GM23248 (cell line): ENCODE measurements at regions not wholly inside any gene's neighbourhood (a gene's known extent, or its start where the extent isn't known, plus 50 kb on each side); places are given as distances from the start of the nearest gene placed in this dataset.

Source experiments
- DNase-seq: peaks from one replicate; pipeline ENCODE4 v3.0.0-alpha.2; 2015
- H2AFZ ChIP-seq: fragments of 200-600 bp; sonication (generic); 2 replicates; pipeline ENCODE4 v1.6.1; 2016; ENCODE audit warnings: antibody characterized with exemption
- H3F3A ChIP-seq: fragments of 200-600 bp; sonication (generic); 2 replicates; pipeline ENCODE4 v1.6.1; 2016; ENCODE audit warnings: mild to moderate bottlenecking, antibody characterized with exemption, mixed run types; ENCODE audit not compliant: insufficient read depth
- H3K27ac ChIP-seq: fragments of 200-600 bp; sonication (generic); 2 replicates; pipeline ENCODE4 v1.5.1; 2016; ENCODE audit warnings: mild to moderate bottlenecking
- H3K27me3 ChIP-seq: fragments of 200-600 bp; sonication (generic); replicated peaks from 2 replicates; pipeline ENCODE4 v1.6.1; 2016; ENCODE audit warnings: mild to moderate bottlenecking; ENCODE audit not compliant: insufficient read depth
- H3K36me3 ChIP-seq: fragments of 200-600 bp; sonication (generic); 2 replicates; pipeline ENCODE4 v1.6.1; 2016; ENCODE audit warnings: low read depth, mild to moderate bottlenecking
- H3K4me1 ChIP-seq: fragments of 200-600 bp; sonication (generic); 2 replicates; pipeline ENCODE4 v1.6.1; 2016; ENCODE audit warnings: mild to moderate bottlenecking; ENCODE audit not compliant: insufficient read depth
- H3K4me2 ChIP-seq: fragments of 200-600 bp; sonication (generic); one replicate; pipeline ENCODE4 v1.6.1; 2016; ENCODE audit warnings: mild to moderate bottlenecking; ENCODE audit not compliant: unreplicated experiment
- H3K4me3 ChIP-seq: fragments of 200-600 bp; sonication (generic); 2 replicates; pipeline ENCODE4 v1.5.1; 2016; ENCODE audit warnings: mild to moderate bottlenecking
- H3K79me2 ChIP-seq: fragments of 200-600 bp; sonication (generic); 2 replicates; pipeline ENCODE4 v1.6.1; 2016; ENCODE audit warnings: mild to moderate bottlenecking; ENCODE audit not compliant: insufficient read depth
- H3K9ac ChIP-seq: fragments of 200-600 bp; sonication (generic); 2 replicates; pipeline ENCODE4 v1.6.1; 2016; ENCODE audit warnings: mild to moderate bottlenecking
- H3K9me2 ChIP-seq: fragments of 200-600 bp; sonication (generic); 2 replicates; pipeline ENCODE4 v1.6.1; 2016; ENCODE audit warnings: mixed run types, mild to moderate bottlenecking, moderate library complexity; ENCODE audit not compliant: insufficient read depth
- H3K9me3 ChIP-seq: fragments of 200-600 bp; sonication (generic); one replicate; pipeline ENCODE4 v1.6.1; 2017; ENCODE audit warnings: low read depth
- H4K20me1 ChIP-seq: fragments of 200-600 bp; sonication (generic); 2 replicates; pipeline ENCODE4 v1.6.0; 2016; ENCODE audit not compliant: insufficient read depth
- EZH2 ChIP-seq: fragments of 200-600 bp; sonication (generic); IDR thresholded peaks from 2 replicates; pipeline ENCODE4 v1.6.1; 2018; ENCODE audit warnings: antibody characterized with exemption, mild to moderate bottlenecking; ENCODE audit not compliant: insufficient read depth, poor library complexity, severe bottlenecking
- EZH2phosphoT487 ChIP-seq: fragments of 200-600 bp; sonication (generic); IDR thresholded peaks from 2 replicates; pipeline ENCODE4 v1.6.1; 2018; ENCODE audit warnings: antibody characterized with exemption, moderate library complexity, mild to moderate bottlenecking, low read depth; ENCODE audit not compliant: insufficient read depth
- WGBS, 2 experiments: methylation state at CpG; one replicate each; pipeline ENCODE4 v1.1.6; 2015 to 2017; ENCODE audit warnings: low lambda C conversion rate in 2 of 2, low coverage in 1 of 2; ENCODE audit errors: missing lambda C conversion rate in 2 of 2; 5-methylcytosine and 5-hydroxymethylcytosine counted together
- in situ Hi-C: fragments of 300-500 bp; cut with MboI; formaldehyde crosslinking; loops from 2 replicates; pipeline ENCODE4 v1.15.0; 2020

- 0 to 1% methylated on average over 5 of the region's 5 CpGs for WGBS, 2 experiments
- H3K9me2 ChIP-seq = no peaks in the 10 kb centered on the region
- peak overlapping the region; percentile 75 for H3K9ac ChIP-seq
These were observed 76.6 kb upstream of the DAB2 start for GRCh38 chr5:39501397-39501796.

DNA sequence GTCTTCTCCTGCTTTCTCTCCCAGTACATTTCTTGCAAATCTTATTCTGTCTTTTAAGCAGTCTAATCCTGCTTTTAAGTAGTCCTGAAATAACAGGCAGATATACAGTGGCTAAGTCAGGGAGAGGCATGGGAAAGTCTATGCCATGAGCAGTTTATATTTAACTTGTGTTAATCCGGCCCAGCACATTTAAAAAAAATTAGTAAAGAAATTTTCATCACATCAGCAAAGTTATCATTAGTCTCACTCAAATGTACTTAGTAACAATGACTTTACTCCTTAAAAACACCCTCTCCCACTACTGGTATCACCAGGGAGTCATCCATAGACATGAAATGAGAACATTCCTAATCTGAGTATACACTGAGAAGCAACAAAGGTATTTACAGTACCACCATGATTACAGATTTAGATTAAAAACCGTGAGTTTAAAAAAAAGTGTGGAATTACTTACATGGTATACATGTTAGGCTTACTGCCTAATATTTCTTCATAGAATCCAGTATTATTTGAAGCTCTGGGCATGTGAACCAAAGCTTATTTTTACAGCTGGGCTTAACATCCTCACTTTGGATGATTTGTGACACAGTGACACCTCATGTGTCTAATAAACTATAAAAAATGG is 75.9 kb upstream of the DAB2 start:
- Histone ChIP-seq H3K4me2 (peak overlapping the region; percentile 86), H3K4me1 (peaks cover 53% of the 10 kb centered on the region), H2AFZ (0 out of 2 replicates have a peak overlapping the region, but pooled peaks have one; percentile 8), H3K27me3 (no peaks in the 10 kb centered on the region), H3K36me3 (no peaks in the 10 kb centered on the region), H3K9me2 (no peaks in the 10 kb centered on the region), H3K79me2 (0 out of 2 replicates have a peak, but pooled peaks cover 4% of the 10 kb centered on the region), H3K9ac (peak overlapping the region; percentile 75), H4K20me1 (no peaks in the 10 kb centered on the region), H3K27ac (peak overlapping the region; percentile 95), H3F3A (peaks cover 36% of the 10 kb centered on the region), H3K4me3 (0 out of 2 replicates have a peak overlapping the region, but pooled peaks have one; percentile 0), H3K9me3 (no peaks in the 10 kb centered on the region)
- peak; percentile 61 for DNase-seq
- WGBS, 2 experiments = 24 to 26% methylated on average over 2 of the region's 2 CpGs
- in situ Hi-C loops = no loop called here
- TF ChIP-seq EZH2phosphoT487 (no peak), EZH2 (no peak)

More at GRCh38 chr5:39501397-39501796, 76.6 kb upstream of the DAB2 start:
- Histone ChIP-seq H3F3A (peaks cover 42% of the 10 kb centered on the region), H3K4me3 (peak overlapping the region; percentile 48), H3K79me2 (0 out of 2 replicates have a peak, but pooled peaks cover 4% of the 10 kb centered on the region), H3K27ac (peak overlapping the region; percentile 95), H3K27me3 (no peaks in the 10 kb centered on the region), H4K20me1 (no peaks in the 10 kb centered on the region), H3K4me1 (peaks cover 60% of the 10 kb centered on the region), H3K36me3 (no peaks in the 10 kb centered on the region), H3K9me3 (no peaks in the 10 kb centered on the region), H2AFZ (no peak overlapping the region), H3K4me2 (peak overlapping the region; percentile 86)
- in situ Hi-C loops = no loop called here
- DNase-seq = peak; percentile 95
- TF ChIP-seq EZH2 = no peak
- TF ChIP-seq EZH2phosphoT487 = no peak

- peak; percentile 38 for DNase-seq
- no peaks in the 10 kb centered on the region for H3K9me2 ChIP-seq
- H3K4me1 ChIP-seq = peaks cover 60% of the 10 kb centered on the region
- H3K9ac ChIP-seq = no peak overlapping the region
- WGBS, 2 experiments = 48 to 54% methylated on average over 4 of the region's 4 CpGs
- H3K27ac ChIP-seq = no peak overlapping the region
- no peak overlapping the region for H2AFZ ChIP-seq
- no peaks in the 10 kb centered on the region for H3K27me3 ChIP-seq
- H4K20me1 ChIP-seq = no peaks in the 10 kb centered on the region
- H3F3A ChIP-seq = peaks cover 35% of the 10 kb centered on the region
- in situ Hi-C loops = no loop called here
- 0 out of 2 replicates have a peak, but pooled peaks cover 4% of the 10 kb centered on the region for H3K79me2 ChIP-seq
- no peak overlapping the region for H3K4me2 ChIP-seq
- no peaks in the 10 kb centered on the region for H3K9me3 ChIP-seq
- TF ChIP-seq EZH2 (no peak), EZH2phosphoT487 (no peak)
- H3K4me3 ChIP-seq = no peak overlapping the region
- H3K36me3 ChIP-seq = no peaks in the 10 kb centered on the region
These were observed 73.6 kb upstream of the DAB2 start for GRCh38 chr5:39498278-39498952.

GRCh38 chr5:39497322-39497721 is 72.5 kb upstream of the DAB2 start:
- no peaks in the 10 kb centered on the region for H4K20me1 ChIP-seq
- H2AFZ ChIP-seq = no peak overlapping the region
- no peaks in the 10 kb centered on the region for H3K36me3 ChIP-seq
- no peak overlapping the region for H3K4me3 ChIP-seq
- TF ChIP-seq EZH2 (no peak), EZH2phosphoT487 (no peak)
- H3K9me3 ChIP-seq = no peaks in the 10 kb centered on the region
- in situ Hi-C loops = no loop called here
- H3K27me3 ChIP-seq = no peaks in the 10 kb centered on the region
- H3F3A ChIP-seq = peaks cover 29% of the 10 kb centered on the region
- no peak for DNase-seq
- H3K9me2 ChIP-seq = no peaks in the 10 kb centered on the region
- 96 to 97% methylated on average over 4 of the region's 4 CpGs for WGBS, 2 experiments
- no peaks in the 10 kb centered on the region for H3K79me2 ChIP-seq
- H3K27ac ChIP-seq = no peak overlapping the region
- no peak overlapping the region for H3K4me2 ChIP-seq
- H3K9ac ChIP-seq = no peak overlapping the region
- peaks cover 49% of the 10 kb centered on the region for H3K4me1 ChIP-seq
